ENCODE measurements at regions not wholly inside any gene's neighbourhood (a gene's known extent, or its start where the extent isn't known, plus 50 kb on each side); places are given as distances from the start of the nearest gene placed in this dataset.
A peak's percentile ranks its signal among the peaks of the same experiment; 100 is the strongest.
"Not testable (repeated sequence)": the region's sequence is repeated elsewhere in the genome, so short reads cannot be mapped to it uniquely, and the experiment has no call there.

DNA sequence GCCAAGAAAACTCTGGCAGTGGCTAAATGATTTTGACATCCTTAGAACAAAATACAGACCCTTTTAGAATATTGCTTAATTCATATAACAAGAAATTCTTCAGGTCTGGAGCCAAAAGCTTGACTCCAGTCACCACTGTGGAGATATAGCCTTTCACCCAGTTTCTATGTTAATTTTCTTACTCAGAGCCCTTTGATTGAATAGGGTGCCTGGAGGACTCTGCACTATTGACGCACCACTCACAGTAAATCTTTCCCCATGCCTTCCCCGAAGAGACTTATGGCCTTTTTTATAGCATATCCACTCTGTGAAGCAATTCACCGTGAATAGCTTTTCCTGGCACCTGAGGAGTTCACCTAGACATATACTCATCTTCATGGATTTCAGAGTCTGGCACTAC lies 613.8 kb downstream of the ZWINT start:
- no peak for DNase-seq

DNA sequence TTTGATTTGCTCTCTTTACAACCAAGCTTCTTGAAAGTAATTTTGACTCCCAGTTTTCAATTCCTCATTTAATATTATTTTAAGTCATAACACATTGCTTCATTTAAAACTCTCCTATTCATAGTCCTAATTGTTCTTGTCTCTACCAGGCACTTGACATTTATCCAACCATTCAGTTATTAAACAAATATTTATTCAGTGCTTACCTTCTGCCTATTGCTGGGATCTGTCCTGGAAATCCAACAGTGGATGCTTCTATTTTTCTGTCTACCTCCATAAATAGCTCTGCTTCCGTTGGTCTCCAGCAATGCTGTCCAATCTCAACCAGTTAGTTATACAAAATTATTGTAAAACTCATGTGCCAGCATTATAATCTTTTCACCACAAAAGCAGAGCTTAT lies 615.1 kb downstream of the ZWINT start:
- DNase-seq, result no peak

DNA sequence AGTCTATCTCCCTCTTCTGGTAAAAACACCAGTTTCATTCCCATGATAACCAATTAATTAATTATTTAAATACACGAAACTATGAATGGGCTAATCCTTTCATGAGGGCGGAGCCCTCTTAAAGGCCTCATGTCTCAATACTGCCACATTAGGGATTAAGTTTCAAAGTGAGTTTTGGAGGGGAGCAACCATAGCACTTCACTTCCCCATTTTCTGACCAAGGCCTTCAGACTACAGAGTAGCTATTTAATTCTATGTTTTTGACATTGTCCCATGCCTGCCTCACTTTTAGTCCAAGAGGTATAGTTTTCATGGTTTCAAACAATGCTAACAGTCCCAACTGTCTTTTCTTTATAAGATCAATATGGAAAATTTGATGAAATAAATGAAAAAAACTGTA lies 618.6 kb downstream of the ZWINT start:
- DNase-seq, result no peak

DNA sequence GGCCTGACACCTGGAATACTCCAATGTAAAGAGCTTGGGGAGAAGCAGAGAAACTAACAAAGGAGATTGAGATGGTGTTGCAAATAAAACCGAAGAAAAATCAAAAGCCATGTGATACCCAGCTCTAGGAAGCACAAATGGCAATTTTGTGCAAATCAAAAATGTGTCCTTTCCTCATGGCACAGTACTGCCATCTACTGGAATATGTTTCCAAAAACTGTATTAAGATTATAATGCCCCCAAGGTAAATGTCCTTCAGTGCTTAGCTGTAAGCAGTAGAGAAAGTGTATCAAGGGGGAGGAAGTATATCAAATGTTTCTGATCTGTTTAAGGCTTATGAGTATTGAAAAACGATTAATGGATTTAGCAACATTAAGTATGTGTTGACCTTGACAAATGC lies 620.3 kb downstream of the ZWINT start:
- DNase-seq, result peak; percentile 35

DNA sequence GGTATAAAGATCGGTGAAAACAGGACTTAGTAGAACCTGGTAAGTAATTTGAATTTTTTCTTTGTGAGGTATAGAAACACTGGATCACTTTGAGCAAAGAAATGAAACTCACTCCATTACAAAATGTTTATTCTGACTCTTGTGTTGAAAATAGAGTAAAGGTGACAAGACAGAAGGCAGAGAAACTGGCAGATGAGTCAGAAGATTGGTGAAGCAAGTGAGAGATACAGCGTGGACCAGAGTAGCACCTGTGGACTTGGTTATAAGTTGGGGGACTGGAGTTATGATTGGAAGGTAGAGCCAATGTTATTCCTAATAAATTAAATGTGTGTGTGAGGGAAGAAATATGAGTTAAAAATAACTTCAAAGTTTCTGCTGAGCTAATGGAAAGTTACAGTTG lies 620.9 kb downstream of the ZWINT start:
- DNase-seq, result no peak

DNA sequence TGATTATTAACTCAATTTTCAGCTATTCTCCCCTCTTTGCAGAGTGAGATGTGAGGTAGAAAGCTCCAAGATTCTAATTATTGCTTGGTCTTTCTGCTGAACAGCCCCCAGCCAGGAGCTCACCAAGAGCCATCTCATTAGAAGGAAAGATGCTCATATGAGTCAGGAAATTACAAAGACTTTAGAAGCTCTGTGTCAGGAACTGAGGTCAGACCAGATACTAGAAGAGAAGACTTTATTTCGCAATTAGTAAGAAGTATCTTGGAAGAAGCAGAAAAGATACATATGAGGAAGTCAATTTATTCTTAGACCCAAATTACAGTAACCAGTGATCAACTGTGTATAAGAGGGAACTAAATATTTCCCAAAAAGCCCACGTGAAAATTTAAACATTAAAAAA lies 626.9 kb downstream of the ZWINT start:
- no peak for DNase-seq

DNA sequence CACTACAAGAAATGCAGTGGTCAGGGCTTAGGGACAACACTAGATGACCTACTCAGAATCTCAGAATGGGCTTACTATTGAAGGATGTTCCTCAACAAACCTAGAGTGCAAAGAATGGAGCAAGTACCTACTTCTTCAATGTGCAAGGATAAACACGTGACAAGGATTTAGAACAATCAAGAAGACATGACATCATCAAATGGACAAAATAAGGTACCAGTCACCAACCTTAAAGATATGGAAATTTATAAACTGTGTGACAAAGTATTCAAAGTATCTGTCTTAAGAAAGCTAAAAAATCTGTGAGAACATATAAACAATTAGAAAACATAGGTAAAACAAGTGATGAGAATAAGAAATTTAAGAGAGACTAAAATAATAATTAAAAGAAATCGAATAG lies 656.1 kb downstream of the ZWINT start:
- DNase-seq, result no peak

DNA sequence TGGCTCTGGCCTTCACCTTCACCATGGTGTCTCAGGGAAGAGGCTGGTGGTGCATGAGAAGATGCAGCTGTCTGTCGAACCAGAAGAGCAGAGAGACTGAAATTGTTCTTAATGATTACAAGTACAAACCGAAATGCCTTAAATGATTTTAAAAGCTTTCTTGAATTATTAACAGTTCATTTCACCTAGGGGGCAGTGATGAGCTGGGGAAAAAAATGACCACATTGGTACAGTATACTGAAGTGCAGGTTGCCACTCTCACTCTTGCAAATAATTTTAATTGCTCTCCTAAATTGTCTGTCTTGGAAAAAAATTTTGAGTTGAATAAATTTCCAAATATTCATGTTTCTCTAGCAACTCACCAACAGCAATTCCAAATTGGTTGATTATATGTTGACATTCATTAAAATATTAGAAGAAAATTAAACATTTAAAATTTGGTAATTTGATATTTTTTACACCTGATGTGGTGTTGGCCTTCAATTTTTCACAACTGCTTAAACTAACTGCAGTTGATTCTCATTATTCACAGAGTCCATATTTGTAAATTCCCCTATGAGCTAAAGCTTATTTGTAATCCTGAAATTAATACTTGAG lies 692.6 kb downstream of the ZWINT start:
- no peak for DNase-seq

DNA sequence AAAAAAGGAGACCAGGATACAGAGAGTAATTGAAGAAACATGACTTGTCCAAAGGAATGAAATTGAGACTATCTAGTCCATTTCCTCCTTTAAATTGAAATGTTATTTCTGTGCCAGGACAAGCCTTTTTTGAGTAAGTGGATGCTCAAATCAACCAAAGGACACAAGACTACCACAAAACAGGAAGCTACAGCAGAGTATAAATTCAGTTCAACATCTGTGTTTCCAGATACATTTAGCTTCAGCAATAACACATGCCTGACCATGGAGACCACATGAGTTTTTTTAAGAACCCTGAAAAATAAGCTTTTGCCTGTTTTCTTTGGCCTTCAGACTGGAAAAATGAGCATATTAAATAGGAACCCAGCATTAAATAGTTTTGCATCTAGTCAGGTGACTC lies 707.5 kb downstream of the ZWINT start:
- no peak for DNase-seq

DNA sequence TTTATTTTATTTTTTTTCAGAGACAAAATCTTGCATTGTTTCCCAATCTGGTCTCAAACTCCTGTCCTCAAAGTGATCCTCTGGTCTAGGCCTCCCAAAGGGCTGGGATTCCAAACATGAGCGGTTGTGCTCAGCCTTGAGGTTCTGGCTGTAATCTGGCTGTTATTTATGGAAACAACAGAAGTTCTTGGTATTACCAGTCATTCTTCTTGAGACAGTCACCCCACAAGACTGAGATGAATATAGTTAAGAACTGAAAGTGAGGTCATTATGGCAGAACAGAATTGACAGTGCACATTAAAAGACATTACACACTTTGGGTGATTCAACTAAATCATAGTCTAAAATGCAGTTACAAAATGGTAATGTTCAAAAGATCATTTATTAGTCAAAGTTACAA lies 719.5 kb downstream of the ZWINT start:
- DNase-seq, result no peak

DNA sequence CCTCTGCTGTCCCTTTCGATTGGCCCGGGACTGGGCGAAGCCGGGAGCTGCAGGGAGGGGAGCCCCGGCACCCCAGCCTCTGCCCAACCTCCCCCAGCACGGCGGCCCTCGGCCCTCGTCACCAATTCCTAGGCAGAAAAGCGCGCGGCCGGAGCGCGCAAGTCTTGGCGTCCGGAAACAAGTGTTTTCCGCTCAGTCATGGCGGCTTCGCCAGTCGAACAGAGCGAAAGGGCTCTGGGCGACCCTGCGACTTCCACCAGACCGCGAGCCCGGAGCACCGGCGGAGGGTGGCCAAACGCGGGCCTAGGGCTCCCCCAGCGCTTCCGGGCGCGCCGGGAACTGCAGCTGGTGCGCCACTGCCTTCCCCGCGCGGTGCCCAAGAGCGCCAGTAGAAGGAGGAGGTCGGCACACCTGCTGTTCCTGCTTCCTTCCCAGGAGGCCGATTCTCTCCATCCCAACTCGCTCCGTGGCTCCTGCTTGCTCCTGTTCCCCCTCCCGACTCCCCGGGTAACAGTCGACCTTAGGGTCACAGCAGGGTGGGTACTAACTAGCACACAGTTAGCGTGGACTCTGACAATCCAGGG lies 729.9 kb downstream of the ZWINT start:
- DNase-seq, result peak; percentile 79

DNA sequence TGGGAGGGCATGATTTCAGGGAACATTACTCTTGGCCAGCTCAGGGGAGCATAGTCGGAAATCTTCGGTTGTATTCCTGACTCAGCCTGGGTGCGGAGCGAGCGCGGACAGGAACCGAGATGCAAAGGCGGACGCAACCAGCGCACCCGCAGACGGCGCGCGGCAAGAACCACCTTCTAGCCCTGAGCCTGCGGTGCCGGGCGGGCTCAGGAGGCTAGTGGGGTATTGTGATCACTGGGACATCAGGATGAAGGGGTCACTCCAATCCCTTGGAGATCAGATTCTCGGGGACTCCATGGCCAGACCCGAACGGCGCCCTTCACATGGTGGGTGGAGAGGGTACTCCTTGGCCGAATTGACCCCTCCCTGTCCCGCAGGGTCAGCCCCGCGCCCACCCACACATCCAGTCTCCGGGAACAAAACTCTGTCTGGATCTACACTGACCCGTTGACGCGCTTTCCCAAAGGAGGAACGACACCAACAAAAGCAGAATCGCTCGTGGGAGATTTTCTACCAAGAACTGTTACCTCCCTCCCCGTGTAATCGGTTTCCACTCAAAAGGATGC lies 730.5 kb downstream of the ZWINT start:
- no peak for DNase-seq

DNA sequence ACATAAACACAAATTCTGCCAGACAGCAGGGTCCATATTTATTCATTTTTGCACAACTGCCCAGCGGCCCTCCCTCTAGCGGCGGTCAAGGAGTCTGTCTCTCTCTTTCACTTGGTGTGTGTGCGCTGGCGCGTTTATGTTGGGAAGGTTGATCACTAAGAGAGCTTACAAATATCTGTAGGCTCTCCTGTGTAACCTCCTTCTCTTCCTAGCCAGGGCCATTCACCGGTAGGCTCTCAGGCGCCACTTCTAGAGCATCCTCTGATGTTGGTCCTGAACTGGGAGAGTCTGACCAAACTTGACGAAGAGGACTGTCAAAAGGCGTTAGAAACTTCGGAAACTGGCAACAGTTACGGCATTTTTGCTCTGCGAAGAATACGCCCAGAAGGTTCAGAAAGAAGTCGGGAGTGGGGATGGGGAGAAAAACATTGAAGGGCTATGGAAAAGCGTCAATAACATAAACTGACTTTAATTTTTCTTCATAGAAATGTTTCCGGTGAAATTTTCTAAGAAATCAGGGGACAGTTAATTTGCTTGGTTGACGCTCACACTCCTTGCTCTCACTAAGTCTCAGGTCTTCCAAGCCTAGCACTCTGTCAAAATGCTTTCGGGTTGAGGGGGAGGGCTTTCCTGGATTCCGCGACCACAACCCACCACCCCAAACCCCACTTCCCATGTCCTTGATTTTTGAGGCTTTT lies 731.1 kb downstream of the ZWINT start:
- DNase-seq, result peak; percentile 70

DNA sequence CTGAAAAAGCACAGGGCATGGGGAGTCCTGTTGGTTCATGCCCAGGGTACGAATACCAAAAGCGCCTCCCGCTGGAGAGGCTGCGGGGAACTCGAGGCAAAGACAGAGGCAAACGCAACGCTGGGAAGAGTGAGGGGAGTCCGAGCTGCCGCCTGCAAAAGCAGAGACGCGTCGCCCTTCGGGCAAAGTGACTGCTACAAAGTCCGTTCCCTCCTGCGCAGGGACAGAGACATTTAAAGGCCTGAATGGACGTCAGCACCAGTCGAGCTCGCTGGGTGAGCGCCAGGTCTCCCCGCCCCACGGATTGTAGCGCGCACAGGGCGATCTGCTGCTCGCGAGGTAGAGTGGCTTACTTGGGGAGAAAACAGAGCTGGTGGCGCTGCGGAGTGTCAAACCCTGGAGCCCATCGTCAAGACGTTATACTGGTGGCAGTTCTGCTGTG lies 732.8 kb downstream of the ZWINT start:
- DNase-seq, result peak; percentile 42

DNA sequence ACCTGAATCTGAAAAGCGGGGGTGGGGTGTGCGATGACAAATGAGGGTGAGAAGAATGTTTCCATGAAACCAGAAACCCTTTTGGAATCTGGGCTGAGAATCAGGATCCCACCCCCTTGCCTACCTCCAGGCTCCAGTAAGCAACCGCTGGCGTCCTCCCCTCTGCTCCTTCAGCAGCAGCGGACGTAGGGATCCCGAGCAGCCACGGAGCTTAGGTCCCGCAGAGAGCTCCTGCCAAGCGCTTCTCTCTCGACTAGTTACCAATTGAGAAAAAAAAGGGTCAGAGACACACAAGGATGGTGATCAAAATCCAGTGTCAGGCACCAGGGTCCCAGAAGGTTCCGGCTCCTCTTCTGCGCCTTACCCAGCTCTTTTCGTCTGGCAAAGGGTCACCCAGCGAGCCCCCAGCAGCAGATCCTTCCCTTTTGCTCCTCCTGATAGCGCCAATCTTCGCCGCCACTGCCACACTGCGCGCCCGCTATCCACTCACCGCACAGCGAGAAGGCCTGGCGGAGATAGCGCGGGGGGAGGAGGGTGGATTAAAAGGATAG lies 733.5 kb downstream of the ZWINT start:
- peak; percentile 42 for DNase-seq

DNA sequence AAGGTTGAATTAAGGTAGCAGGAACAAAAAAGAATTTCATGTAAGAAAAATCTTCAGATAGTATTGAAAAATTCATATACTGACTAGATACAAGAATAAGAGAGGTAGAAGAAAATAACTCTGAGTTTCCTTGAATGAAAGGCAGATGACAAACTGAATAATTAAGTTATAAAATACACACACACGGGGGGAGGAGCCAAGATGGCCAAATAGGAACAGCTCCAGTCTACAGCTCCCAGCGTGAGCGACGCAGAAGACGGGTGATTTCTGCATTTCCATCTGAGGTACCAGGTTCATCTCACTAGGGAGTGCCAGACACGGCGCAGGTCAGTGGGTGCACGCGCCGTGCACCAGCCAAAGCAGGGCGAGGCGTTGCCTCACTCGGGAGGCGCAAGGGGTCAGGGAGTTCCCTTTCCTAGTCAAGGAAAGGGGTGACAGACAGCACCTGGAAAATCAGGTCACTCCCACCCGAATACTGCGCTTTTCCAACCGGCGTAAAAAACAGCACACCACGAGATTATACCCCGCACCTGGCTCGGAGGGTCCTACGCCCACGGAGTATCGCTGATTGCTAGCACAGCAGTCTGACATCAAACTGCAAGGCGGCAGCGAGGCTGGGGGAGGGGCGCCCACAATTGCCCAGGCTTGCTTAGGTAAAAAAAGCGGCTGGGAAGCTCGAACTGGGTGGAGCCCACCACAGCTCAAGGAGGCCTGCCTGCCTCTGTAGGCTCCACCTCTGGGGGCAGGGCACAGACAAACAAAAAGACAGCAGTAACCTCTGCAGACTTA lies 759.2 kb downstream of the ZWINT start:
- not testable (repeated sequence) for DNase-seq

DNA sequence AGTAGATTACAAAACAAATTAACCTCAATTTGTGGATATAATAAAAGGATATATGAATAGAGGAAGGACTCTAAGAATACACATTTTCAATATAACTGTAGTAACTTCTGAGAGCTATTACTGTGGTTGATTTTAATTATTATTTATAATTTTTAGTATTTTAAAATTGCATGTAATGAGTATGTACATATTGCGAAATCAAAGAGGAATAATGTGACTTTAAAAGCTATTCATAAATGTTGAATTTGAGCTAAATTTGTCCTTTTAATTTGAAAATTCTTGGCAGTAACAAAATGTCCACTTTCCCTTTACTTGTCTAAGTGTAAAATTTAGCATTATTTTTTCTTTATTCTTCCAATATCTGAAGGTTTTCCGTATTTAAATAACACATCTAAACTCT lies 750.6 kb upstream of the PCDH15 start:
- no peak for DNase-seq

DNA sequence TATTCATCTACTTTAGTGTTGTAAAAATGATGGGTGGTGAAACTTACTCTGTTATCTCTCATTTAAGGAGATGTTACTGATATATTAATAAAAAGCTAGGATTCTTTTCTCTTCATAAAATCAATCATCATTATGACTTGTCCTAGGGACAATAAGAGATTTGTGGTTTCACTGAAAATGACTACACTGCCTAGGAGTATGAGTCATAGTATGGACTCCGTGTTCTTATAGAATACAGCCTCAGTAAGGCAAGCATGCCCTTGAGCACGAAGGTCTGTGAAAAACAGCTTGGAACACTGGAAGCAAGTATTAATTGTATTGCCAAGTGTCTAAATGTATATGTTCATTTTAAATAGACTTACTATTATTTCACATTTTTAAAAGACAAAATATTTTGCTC lies 749.2 kb upstream of the PCDH15 start:
- no peak for DNase-seq

DNA sequence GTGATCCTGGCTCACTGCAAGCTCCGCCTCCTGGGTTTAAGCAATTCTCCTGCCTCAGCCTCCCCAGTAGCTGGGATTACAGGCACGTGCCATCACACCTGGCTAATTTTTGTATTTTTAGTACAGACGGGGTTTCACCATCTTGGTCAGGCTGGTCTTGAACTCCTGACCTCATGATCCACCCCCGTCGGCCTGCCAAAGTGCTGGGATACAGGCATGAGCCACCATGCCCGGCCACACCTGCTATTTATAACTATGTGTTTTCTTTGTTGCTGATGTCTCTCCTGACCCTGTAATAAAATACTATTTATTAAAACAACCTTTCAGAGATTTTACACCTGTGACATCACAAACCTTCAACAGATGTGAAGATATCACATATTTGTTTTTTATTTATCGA lies 736.5 kb upstream of the PCDH15 start:
- DNase-seq, result not testable (repeated sequence)

DNA sequence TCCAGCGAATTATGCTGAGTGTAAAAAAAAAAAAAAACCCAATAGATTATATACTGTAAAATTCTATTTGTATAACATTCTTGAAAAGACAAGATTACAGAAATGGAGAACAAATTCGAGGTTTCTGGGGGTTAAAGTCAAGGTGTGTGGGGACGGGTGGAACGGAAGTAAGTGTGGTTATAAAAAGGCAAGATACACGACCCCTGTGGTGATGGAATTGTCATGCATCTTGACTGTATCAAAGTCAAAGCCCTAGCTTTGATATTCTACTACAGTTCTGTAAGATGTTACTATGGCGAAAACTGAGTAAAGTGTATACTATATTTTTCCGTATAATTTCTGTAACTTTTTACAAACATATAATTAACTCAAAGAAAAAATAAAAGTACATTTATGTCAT lies 718.2 kb upstream of the PCDH15 start:
- no peak for DNase-seq

DNA sequence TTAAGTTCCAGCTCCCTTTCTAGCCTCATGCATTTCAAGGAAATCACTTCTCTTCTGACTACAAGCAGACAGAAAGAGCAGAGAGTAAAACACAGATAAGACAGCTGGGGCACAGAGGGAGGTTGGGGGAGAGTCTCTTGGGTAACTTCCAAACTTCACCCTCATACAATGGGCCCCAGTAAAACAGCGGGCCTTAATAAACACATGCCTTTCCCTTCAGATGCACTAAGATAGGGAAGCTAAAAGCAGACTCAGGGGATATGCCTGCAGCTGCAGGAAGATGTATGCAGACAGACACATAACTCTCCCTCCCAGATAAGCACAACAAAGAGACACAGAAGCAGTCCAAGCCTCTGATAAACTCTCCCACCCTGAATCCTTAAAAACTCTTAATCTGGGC lies 717.4 kb upstream of the PCDH15 start:
- not testable (repeated sequence) for DNase-seq

DNA sequence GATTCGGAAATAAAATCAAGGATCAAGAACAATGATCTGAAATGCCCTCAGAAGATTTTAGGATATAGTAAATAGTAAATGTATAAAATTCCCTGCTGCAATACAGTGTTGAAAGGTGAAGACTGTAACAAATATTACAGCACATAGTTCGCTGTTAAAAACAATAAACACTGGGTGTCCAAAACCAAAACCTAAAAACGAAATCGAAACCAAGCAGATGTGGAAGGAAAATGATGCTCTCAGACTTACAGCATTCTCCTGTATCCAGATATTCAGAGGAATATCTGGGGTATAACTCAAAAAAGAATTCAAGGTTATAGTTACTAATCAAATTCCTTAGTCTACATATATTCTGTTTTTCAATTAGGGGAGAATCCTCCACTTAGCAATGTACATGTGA lies 708.1 kb upstream of the PCDH15 start:
- no peak for DNase-seq
